Right lobe of liver (tissue), 4 donors: ENCODE measurements at regions not wholly inside any gene's neighbourhood (a gene's known extent, or its start where the extent isn't known, plus 50 kb on each side); places are given as distances from the start of the nearest gene placed in this dataset.

Source experiments
- CTCF ChIP-seq, 4 donors: fragments of 200-600 bp in 3 of 4; fragments of 450-650 bp in 1 of 4; IDR thresholded peaks; one replicate each; pipeline versions ENCODE4 v1.5.1 to v1.8.0; 2016 to 2022; ENCODE audit warnings: antibody characterized with exemption in 4 of 4, mild to moderate bottlenecking in 2 of 4
- POLR2A ChIP-seq: fragments of 450-650 bp; IDR thresholded peaks from one replicate; pipeline ENCODE4 v1.6.1; 2017; ENCODE audit warnings: antibody characterized with exemption, mild to moderate bottlenecking
- donor health status: DM: no; HTN: no; CAD: no.
- donor health status: DM: no; HTN: no; CAD: no.
- donor health status: DM: no; HTN: yes; CAD: no.

DNA sequence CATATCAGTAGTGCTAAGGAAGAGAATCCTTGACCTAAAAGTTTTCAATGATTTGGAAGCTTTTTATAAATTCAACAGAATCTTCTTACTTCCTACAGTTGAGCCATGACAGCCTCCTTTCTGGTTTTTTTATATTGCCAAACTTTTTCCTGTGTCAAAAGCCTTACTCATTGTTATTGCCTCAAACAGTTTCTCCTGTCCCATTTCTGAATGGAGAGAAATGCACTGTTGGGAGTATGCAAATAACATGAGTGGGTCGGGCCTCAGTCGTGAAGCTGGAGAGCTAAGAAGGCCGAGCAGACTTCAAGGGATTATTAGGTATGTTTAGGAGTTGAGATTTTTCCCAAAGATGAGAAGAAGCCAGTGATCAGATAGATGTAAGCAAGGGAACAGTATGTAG is 766.4 kb upstream of the KLHL1 start:
- TF ChIP-seq CTCF (IDR thresholded peaks at IDR 0.05), result no peak
- TF ChIP-seq POLR2A, result no peak
